KOPT-K1 (cell line): ENCODE measurements at regions not wholly inside any gene's neighbourhood (a gene's known extent, or its start where the extent isn't known, plus 50 kb on each side); places are given as distances from the start of the nearest gene placed in this dataset.

Source experiments
- H3K27ac ChIP-seq: fragments of 200-600 bp; sonication (generic); 2 replicates; pipeline ENCODE4 v1.5.1; 2016; ENCODE audit warnings: antibody characterized with exemption, mild to moderate bottlenecking, low read depth, low read length; ENCODE audit not compliant: poor library complexity, severe bottlenecking
- H3K36me3 ChIP-seq: fragments of 200-600 bp; sonication (generic); 2 replicates; pipeline ENCODE4 v1.5.1; 2017; ENCODE audit warnings: antibody characterized with exemption, mild to moderate bottlenecking, low read length, moderate library complexity; ENCODE audit not compliant: insufficient read depth
- H3K9me3 ChIP-seq: fragments of 200-600 bp; sonication (generic); 2 replicates; pipeline ENCODE4 v1.5.1; 2017; ENCODE audit warnings: antibody characterized with exemption, low read length, mild to moderate bottlenecking; ENCODE audit not compliant: insufficient read depth, poor library complexity, severe bottlenecking

- H3K27ac ChIP-seq = no peak overlapping the region
- no peaks in the 10 kb centered on the region for H3K9me3 ChIP-seq
- no peaks in the 10 kb centered on the region for H3K36me3 ChIP-seq
Observed at GRCh38 chr4:79540143-79540542, 132.1 kb upstream of the GK2 start.

DNA sequence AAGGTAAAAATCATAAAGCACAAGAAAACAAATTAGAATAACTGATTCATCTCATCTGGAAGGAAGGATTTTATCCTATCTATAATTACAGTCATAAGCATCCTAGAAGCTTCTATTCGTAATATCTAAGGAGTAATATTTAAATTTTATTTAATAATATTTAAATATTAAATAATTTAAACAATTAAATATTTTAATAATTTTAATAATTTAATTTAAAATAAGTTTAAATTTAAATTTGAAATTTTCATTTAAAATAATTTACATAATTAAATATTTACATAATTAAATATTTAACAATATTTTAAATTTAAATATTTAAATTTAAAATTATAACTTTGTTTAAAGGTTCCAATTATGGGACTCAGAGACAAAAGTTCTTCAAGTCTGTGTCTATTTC is 127.5 kb upstream of the GK2 start:
- no peak overlapping the region for H3K27ac ChIP-seq
- no peaks in the 10 kb centered on the region for H3K36me3 ChIP-seq
- no peaks in the 10 kb centered on the region for H3K9me3 ChIP-seq

GRCh38 chr4:79528241-79528706 is 120.2 kb upstream of the GK2 start:
- Histone ChIP-seq H3K36me3 (no peaks in the 10 kb centered on the region), H3K9me3 (no peaks in the 10 kb centered on the region), H3K27ac (no peak overlapping the region)

- H3K9me3 ChIP-seq = no peaks in the 10 kb centered on the region
- H3K36me3 ChIP-seq = no peaks in the 10 kb centered on the region
- H3K27ac ChIP-seq = no peak overlapping the region
Observed at GRCh38 chr4:79526641-79527565, 118.9 kb upstream of the GK2 start.

GRCh38 chr4:79516114-79516513 is 108.1 kb upstream of the GK2 start:
- Histone ChIP-seq H3K27ac (no peak overlapping the region), H3K36me3 (no peaks in the 10 kb centered on the region), H3K9me3 (no peaks in the 10 kb centered on the region)

- Histone ChIP-seq H3K36me3 (no peaks in the 10 kb centered on the region), H3K27ac (no peak overlapping the region), H3K9me3 (no peaks in the 10 kb centered on the region)
Observed at GRCh38 chr4:79514621-79515329, 106.7 kb upstream of the GK2 start.

DNA sequence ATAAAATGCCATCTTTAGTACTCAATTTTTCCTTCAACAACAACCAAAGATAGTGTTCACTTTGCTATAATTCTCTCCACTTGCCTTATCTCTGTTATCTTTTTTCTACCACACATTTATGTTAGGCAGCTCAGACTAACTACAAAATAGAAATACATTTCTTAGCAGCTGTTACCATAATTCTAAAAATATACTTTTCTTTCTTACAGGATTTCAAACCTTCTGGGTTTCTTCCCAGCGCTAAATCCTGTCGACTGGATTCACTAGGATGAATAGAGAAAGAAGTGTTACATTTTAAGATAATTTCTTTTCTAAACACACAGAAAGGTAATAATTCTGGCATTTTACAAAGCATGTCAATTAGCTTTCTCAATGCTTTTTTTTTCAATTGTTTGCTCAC is 105.5 kb upstream of the GK2 start:
- H3K36me3 ChIP-seq = no peaks in the 10 kb centered on the region
- no peaks in the 10 kb centered on the region for H3K9me3 ChIP-seq
- no peak overlapping the region for H3K27ac ChIP-seq

- Histone ChIP-seq H3K36me3 (no peaks in the 10 kb centered on the region), H3K9me3 (no peaks in the 10 kb centered on the region), H3K27ac (no peak overlapping the region)
Observed at GRCh38 chr4:79512363-79512762, 104.3 kb upstream of the GK2 start.

DNA sequence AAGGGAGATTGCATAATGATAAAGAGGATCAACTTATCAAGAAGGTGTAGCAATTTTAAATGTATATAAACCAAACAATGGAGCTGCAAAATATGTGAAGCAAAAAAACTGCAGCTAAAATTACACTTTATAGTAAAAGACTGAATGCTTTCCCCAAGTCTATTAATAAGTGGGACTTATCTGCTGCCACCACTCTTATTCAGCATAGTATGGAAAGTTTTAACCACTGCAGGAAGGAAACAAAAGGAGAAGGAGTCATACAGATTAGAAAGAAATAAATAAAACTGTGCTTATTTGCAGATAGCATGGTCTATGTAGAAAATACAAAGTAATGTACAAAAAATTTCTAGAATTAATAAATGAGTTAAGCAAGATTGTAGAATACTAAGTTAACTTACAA is 94.1 kb upstream of the GK2 start:
- Histone ChIP-seq H3K9me3 (no peaks in the 10 kb centered on the region), H3K27ac (no peak overlapping the region), H3K36me3 (no peaks in the 10 kb centered on the region)

DNA sequence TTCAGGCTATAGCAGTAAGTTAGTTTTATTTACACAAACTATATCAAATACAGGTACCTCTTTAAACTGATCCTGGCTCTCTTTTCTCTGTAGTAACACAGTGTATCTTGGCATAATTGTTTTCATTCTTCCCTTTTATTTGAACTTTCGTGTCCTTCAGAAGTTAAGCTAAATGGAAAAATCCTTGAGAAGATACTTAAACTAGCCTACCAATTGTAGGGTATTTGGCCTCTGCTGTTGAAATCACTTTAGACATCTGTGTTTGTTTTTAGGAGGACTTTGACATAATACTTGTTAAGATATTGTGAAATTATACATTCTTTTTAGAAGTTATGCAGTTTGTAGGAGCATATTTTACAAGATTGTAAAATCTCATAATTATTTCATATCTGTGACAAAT is 90.3 kb upstream of the GK2 start:
- no peak overlapping the region for H3K27ac ChIP-seq
- no peaks in the 10 kb centered on the region for H3K9me3 ChIP-seq
- no peaks in the 10 kb centered on the region for H3K36me3 ChIP-seq

GRCh38 chr4:79497001-79497400 is 89.0 kb upstream of the GK2 start:
- Histone ChIP-seq H3K27ac (no peak overlapping the region), H3K36me3 (no peaks in the 10 kb centered on the region), H3K9me3 (no peaks in the 10 kb centered on the region)

- no peak overlapping the region for H3K27ac ChIP-seq
- H3K9me3 ChIP-seq = no peaks in the 10 kb centered on the region
- no peaks in the 10 kb centered on the region for H3K36me3 ChIP-seq
Observed at GRCh38 chr4:79495447-79495846, 87.4 kb upstream of the GK2 start.

- H3K27ac ChIP-seq = no peak overlapping the region
- no peaks in the 10 kb centered on the region for H3K9me3 ChIP-seq
- H3K36me3 ChIP-seq = no peaks in the 10 kb centered on the region
Observed at GRCh38 chr4:79492148-79492547, 84.1 kb upstream of the GK2 start.

- no peaks in the 10 kb centered on the region for H3K36me3 ChIP-seq
- no peaks in the 10 kb centered on the region for H3K9me3 ChIP-seq
- no peak overlapping the region for H3K27ac ChIP-seq
Observed at GRCh38 chr4:79489506-79489905, 81.5 kb upstream of the GK2 start.

- no peaks in the 10 kb centered on the region for H3K36me3 ChIP-seq
- H3K27ac ChIP-seq = no peak overlapping the region
- H3K9me3 ChIP-seq = no peaks in the 10 kb centered on the region
Observed at GRCh38 chr4:79476196-79476595, 68.2 kb upstream of the GK2 start.

DNA sequence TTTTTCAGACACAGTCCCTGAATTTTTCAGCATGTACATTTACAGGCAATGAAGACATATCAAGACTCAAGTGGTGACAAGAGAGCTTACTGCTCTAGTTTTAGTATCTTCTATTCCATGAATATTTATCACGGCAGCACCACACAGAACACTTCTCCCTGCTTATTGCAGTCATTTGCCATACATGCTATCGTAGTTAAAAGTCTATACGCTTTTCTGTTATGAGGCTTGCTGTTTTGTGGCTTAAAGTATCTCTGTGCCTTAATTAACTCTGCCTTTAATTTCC is 65.4 kb upstream of the GK2 start:
- no peaks in the 10 kb centered on the region for H3K9me3 ChIP-seq
- no peaks in the 10 kb centered on the region for H3K36me3 ChIP-seq
- H3K27ac ChIP-seq = no peak overlapping the region
